ENCODE measurements at regions not wholly inside any gene's neighbourhood (a gene's known extent, or its start where the extent isn't known, plus 50 kb on each side); places are given as distances from the start of the nearest gene placed in this dataset.

DNA sequence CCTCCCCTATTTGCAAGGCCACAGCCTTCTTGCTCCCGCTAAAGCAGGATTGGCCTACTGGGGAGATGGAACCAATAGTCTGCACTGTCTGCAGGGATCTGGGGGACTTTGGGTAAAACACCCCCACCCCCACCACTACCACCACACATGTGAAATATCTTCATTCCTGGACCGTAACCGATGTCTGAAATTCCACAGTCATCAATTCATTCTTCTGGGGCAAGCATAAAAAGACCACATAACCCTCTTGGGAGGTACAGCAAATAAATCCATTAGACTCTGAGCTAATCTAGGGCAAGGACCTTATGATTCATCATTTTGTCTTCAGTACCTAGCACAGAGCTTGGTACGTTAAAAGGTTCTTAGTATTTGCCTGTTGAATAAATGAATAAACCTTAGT lies 307.8 kb downstream of the GPAM start:
- Histone ChIP-seq H3K79me1 (ENCODE audit: low read depth, low read length) (no peaks in the 10 kb centered on the region), H3K4me3 (ENCODE audit: extremely low read depth in 1 of 4, insufficient read depth in 2 of 4, low read depth in 3 of 4, low read length in 4 of 4) (no peak overlapping the region), H2BK120ac (replicated peaks; ENCODE audit: low read depth, low read length) (peak overlapping the region; percentile 20), H2BK20ac (ENCODE audit: low read length) (no peak overlapping the region), H4K5ac (ENCODE audit: insufficient read length, low read depth, low read length) (no peak overlapping the region), H2BK5ac (ENCODE audit: low read depth, low read length) (no peak overlapping the region), H4K8ac (ENCODE audit: extremely low read depth, insufficient read depth, low read length) (no peak overlapping the region), H3K56ac (replicated peaks; ENCODE audit: insufficient read length, low read depth, low read length) (no peak overlapping the region), H2AFZ (ENCODE audit: low read length) (no peak overlapping the region), H3K4me1 (replicated peaks in 1 of 4; ENCODE audit: control insufficient read depth in 3 of 4, insufficient read depth in 4 of 4, low read length in 3 of 4) (peaks cover 0 to 2% (median 0%) of the 10 kb centered on the region in 4 experiments; a peak in 1 of 7 replicates), H2BK15ac (ENCODE audit: low read length) (no peak overlapping the region), H3K14ac (ENCODE audit: insufficient read length) (no peak overlapping the region), H3K27me3 (replicated peaks in 1 of 4; ENCODE audit: control insufficient read depth in 3 of 4, extremely low read depth in 1 of 4, insufficient read depth in 3 of 4, low read length in 3 of 4) (no peaks in the 10 kb centered on the region), H3K4me2 (ENCODE audit: insufficient read depth in 1 of 2, low read depth in 2 of 2, low read length in 2 of 2) (no peak overlapping the region), H3K79me2 (ENCODE audit: control insufficient read depth in 1 of 2, insufficient read depth in 2 of 2, low read length in 2 of 2) (no peaks in the 10 kb centered on the region), H3K4ac (replicated peaks; ENCODE audit: insufficient read length, low read depth, low read length) (no peak overlapping the region), H4K91ac (replicated peaks; ENCODE audit: insufficient read length, low read length) (no peak overlapping the region), H2BK12ac (ENCODE audit: low read depth, low read length) (no peak overlapping the region), H3K9me3 (ENCODE audit: insufficient read depth in 2 of 2, low read depth in 1 of 2, low read length in 1 of 2) (peaks cover 7 to 8% of the 10 kb centered on the region in 2 experiments; a peak in 3 of 4 replicates), H3K27ac (ENCODE audit: low read depth, low read length) (no peak overlapping the region), H4K20me1 (replicated peaks in 1 of 2; ENCODE audit: control insufficient read depth in 1 of 2, insufficient read depth in 2 of 2, low read length in 2 of 2) (no peaks in the 10 kb centered on the region), H3K23ac (ENCODE audit: insufficient read length) (no peak overlapping the region), H3K23me2 (ENCODE audit: low read depth, low read length) (no peaks in the 10 kb centered on the region), H2AK5ac (ENCODE audit: low read depth, low read length) (no peak overlapping the region), H3K18ac (ENCODE audit: extremely low read depth, low read length) (no peak overlapping the region), H3K36me3 (ENCODE audit: control insufficient read depth in 2 of 4, insufficient read depth in 4 of 4, low read length in 3 of 4) (peaks cover 0 to 4% (median 0%) of the 10 kb centered on the region in 4 experiments; a peak in 2 of 8 replicates), H3K9ac (replicated peaks in 1 of 4; ENCODE audit: extremely low read depth in 1 of 4, low read depth in 3 of 4, low read length in 3 of 4) (no peak overlapping the region)
- FAIRE-seq (no peak), DNase-seq (ENCODE audit: low read depth in 1 of 2, low spot score in 2 of 2) (no peak)
- WGBS, 2 experiments (ENCODE audit: extremely low coverage in 1 of 2, insufficient coverage in 1 of 2, insufficient read length in 1 of 2, insufficient replicate concordance in 2 of 2, low coverage in 1 of 2, low lambda C conversion rate in 2 of 2, missing lambda C conversion rate in 1 of 2), result 69% methylated on average over 4 of the region's 4 CpGs; no CpG with 5 or more reads in 1 of the 2 experiments
- CTCF ChIA-PET (ENCODE audit: partially characterized antibody), result interaction anchor here (1.0 kb wide), 1 partner anchor 262 kb away, joined by 3 read pairs; no protein-coding TSS in a partner anchor
- POLR2A ChIA-PET (ENCODE audit: partially characterized antibody), result no interaction called here
- TF ChIP-seq CHD2 (IDR thresholded peaks at IDR 0.05; ENCODE audit: low read length) (no peak), TBP (IDR thresholded peaks at IDR 0.05; ENCODE audit: low read depth, low read length) (no peak), CEBPB (IDR thresholded peaks at IDR 0.05; ENCODE audit: low read depth, low read length) (no peak), GTF2F1 (IDR thresholded peaks at IDR 0.05; ENCODE audit: borderline replicate concordance, low read depth, low read length) (no peak), E2F6 (IDR thresholded peaks at IDR 0.05) (no peak), JUN (IDR thresholded peaks at IDR 0.05; ENCODE audit: low read depth, low read length) (no peak), SIN3A (conservative IDR thresholded peaks at IDR 0.05 in 1 of 2, IDR thresholded peaks at IDR 0.05 in 1 of 2; ENCODE audit: low read depth in 1 of 2, low read length in 2 of 2) (no peak), ATF2 (IDR thresholded peaks at IDR 0.05; ENCODE audit: low read length) (no peak), KDM4A (IDR thresholded peaks at IDR 0.05; ENCODE audit: low read depth, low read length, severe bottlenecking) (no peak), KDM1A (IDR thresholded peaks at IDR 0.05; ENCODE audit: borderline replicate concordance, low read length) (no peak), CBX8 (IDR thresholded peaks at IDR 0.05; ENCODE audit: borderline replicate concordance, low read depth, low read length) (no peak), SP2 (IDR thresholded peaks at IDR 0.05; ENCODE audit: low read length) (no peak), ZNF274 (IDR thresholded peaks at IDR 0.05; ENCODE audit: borderline replicate concordance, extremely low read depth, low read length) (no peak)

Data from H1 (cell line).